Epidermal melanocyte (primary cell): ENCODE measurements at regions not wholly inside any gene's neighbourhood (a gene's known extent, or its start where the extent isn't known, plus 50 kb on each side); places are given as distances from the start of the nearest gene placed in this dataset.
A peak's percentile ranks its signal among the peaks of the same experiment; 100 is the strongest.
"Not testable (repeated sequence)": the region's sequence is repeated elsewhere in the genome, so short reads cannot be mapped to it uniquely, and the experiment has no call there.

Source experiments
- DNase-seq: peaks from one replicate; pipeline ENCODE4 v3.0.0; 2011; ENCODE audit warnings: low spot score; ENCODE audit not compliant: insufficient read length

GRCh38 chr17:71057938-71058337 is 888.6 kb downstream of the KCNJ2 start:
- DNase-seq = no peak

DNA sequence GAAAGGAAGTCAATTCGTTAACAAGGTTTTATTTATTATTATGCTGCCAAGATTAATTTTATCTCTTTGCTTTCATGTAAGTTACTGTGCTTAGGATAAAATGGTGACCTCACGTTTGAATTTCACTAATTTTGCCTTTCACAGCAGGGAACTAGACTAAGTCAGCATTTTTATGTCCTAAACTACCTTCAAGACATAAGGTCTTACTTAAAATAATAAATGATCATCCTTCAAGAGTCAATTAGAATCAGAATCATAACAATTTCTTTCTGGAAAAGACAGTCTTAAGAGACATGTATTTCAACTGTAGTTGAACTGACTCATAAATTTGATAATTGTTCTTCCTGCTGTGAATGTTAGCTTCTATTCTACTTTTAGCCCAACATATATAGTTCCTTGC is 893.8 kb downstream of the KCNJ2 start:
- DNase-seq = no peak

DNA sequence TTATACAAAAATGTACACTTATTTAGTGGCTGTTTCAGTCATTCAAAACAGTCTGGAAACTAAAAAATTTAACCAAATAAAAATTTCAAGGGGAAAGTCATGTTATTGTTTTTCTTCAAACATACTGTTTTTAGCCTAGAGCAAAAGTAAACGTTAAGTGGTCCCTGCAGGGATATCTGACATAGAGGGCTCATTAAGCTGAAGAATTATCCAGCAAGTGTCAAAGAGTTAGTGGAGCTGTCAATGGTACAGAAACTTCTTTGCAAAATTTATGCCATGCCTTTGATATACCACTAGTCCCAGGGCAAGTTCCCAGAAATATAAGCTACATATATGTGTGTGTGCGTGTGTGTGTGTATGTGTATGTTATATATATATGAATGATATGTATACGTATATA is 894.2 kb downstream of the KCNJ2 start:
- DNase-seq = no peak

DNA sequence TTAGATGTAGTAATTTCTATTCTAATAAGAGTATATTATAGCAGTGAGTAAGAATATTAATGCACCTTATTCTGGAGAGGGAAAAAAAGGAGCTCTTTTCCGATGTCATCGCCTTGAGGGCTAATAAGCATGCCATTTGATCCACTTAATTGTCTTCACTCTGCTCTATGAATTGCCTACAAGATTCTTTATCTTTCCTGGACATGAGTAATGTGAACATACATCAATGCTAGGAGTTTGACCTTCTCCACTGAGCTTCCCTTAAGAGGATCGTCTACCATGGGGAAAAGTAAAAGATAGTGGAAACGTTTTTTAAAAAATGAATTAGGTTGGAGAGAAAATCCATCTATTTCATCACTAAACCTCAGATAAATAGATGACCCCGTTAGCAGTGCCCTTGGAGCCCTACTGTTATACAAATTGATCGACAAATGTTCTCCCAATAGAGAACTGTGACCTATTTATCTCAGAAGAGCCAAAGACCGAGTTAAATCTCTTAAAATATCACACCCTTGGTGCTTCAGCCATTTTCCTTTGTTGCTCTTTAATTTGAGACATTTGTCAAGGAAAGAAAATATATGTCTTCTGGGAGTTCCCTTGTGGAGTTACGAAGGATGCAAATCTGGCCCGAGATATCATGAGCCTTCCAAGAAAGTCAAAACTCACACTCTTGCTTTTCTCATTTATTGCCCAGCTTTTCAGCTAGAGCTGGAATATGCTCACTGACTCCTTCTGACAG is 898.5 kb downstream of the KCNJ2 start:
- no peak for DNase-seq

- DNase-seq = no peak
Observed at GRCh38 chr17:71068408-71068750, 899.0 kb downstream of the KCNJ2 start.

DNA sequence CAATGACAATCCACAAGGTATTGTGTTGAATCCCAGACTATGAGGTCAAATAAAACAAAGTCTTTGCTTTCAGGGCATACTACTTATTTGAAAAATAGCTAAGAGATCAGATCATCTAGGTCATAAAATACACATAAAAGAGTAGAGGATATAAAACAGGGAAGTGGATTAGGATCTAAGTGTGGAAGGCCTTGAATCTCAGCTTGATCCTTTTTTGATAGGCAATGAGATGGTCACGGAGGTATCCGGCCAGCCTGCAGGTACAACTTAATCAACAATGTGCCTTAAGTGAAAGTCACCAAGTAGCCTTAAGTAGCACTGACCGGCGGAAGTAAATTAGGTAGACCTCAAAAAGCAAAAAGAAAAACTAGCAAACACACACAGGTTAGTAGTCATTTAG is 901.7 kb downstream of the KCNJ2 start:
- DNase-seq = no peak

GRCh38 chr17:71071837-71072236 is 902.5 kb downstream of the KCNJ2 start:
- DNase-seq = peak; percentile 24

GRCh38 chr17:71080937-71081336 is 911.6 kb downstream of the KCNJ2 start:
- DNase-seq = no peak

DNA sequence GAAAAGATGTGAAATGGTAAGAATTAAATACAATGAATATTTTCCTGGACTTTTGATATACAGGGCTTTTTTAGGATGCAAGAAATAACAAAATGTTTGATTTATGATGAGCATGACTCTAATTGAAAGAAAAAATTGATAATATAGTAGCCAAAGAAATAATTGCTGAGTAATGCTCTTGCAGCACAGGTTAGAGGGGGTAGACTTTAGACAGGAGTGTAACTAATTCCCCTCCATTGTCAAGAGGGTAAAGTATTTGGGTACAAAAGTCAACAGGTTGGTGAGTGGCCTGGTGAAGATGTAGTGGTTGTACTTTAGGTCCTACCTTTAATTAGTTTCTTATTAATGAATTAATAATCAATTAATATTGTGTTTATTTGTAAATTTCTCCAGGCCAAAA is 912.3 kb downstream of the KCNJ2 start:
- DNase-seq = no peak

DNA sequence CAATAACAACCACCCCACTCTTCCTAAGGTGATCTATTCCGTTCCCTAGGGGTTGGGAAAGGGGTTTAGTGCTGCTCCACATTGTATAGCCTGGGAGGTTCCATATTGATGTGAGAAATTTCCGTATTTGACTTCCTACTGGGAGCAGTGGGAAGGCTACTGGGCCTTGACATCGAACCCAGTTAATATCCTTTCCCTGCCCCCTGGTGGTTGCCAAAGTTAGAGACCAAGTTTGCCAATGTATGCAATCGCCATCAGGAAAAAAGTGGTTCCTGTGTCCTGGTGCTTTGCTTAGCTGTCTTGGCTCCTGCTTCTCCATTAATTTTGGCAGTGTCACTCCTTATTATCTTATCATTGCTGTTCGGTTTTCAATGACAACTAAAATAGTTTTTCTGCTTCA is 914.9 kb downstream of the KCNJ2 start:
- DNase-seq = no peak

GRCh38 chr17:71084838-71085237 is 915.5 kb downstream of the KCNJ2 start:
- no peak for DNase-seq

DNA sequence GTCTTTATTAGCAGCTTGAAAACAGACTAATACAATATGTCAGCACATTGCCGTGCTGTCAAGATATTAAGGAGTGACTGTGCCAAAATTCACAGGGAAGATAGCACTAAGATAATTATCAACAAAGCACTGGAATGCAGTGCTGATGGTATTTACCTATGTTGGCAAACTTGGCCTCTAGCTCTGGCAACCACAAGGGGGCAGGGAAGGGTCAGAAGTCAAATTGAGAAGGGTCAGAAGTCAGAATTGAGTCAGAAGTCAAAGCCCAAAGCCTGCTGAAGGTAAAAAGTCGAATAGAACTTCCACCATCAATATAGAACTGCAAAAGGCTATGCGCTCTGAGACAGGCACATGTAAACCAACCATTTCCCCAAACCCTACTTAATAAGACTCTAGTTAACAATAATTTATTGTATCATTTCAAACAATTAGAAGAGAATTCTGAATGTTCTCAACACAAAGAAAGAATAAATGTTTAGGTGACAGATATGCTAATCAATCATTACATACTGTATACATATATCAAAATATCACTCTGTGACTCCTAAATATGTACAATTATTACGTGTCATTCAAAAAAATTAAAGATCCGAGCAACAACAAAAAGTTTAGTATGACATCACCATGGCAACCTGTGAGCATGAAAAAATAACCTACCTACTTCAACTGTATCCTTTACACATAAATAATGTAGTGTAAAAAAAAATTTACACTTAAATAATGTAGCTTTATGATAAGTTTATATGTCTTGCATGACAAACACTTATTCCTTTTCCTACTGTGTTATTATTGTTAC is 916.1 kb downstream of the KCNJ2 start:
- no peak for DNase-seq

DNA sequence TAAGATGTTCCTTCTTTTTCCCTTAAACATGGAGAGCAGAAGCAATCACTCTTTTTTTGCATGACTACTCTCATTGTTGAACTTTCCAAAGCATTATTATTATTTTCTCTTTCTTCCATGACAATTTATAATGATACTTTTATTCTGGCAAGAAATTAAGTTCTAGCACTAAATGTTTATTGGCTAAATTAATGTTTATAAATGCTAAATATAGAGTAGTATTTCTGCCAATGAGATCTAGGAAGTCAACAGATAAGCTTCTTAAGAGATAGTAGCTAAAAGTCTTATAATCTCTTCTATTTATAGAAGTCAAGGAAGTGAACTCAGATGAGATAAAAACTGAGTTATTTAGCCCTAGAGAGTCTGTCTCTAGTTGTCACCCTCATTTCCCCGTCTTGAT is 920.1 kb downstream of the KCNJ2 start:
- no peak for DNase-seq

- no peak for DNase-seq
Observed at GRCh38 chr17:71098071-71098470, 928.7 kb downstream of the KCNJ2 start.

DNA sequence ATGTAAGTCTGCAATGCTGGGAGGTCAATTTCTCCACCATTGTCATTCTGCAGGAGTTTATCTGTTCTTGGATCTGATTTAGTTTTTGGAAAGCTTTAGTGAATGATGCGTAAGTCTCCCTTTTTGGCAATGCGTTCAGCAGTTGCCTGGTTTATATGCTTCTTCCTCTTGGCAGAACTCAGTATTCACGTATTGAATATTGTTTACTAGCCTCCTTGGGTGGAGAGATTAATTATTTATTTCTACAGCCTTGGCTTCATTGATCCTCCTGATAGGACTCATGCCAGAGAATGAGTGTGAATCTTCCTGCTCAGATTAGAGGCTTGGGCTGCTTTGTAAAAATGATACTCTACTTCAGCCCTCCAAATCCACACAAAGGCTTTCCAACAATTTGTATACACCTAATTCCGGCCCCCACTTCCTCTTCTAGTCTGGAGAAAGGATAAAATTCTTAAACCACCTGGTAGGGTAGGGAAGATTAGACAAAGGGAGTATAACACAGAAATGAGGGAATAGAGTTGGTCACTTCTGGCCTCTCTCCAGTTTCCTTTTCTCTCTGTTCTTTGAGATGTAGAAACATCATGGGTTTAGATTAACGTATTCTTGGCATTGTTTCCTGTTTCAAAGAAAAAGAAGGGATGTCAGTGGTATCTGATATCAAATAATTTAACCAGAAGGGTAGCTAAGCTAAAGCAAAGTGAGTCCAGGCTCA is 929.8 kb downstream of the KCNJ2 start:
- DNase-seq = no peak

GRCh38 chr17:71102777-71103176 is 933.4 kb downstream of the KCNJ2 start:
- no peak for DNase-seq

GRCh38 chr17:71104225-71104624 is 934.9 kb downstream of the KCNJ2 start:
- DNase-seq = no peak

DNA sequence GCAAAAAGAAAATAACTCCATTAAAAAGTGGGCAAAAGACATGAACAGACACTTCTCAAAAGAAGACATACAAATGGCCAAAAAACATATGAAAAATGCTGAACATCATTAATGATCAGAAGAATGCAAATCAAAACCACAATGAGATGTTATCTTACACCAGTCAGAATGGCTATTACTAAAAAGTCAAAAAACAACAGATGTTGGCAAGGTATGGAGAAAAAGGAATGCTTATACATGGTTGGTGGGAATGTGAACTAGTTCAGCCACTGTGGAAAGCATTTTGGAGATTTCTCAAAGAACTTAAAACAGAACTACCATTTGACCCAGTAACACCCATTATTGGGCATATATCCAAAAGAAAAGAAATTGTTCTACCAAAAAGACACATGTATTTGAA is 936.7 kb downstream of the KCNJ2 start:
- not testable (repeated sequence) for DNase-seq

DNA sequence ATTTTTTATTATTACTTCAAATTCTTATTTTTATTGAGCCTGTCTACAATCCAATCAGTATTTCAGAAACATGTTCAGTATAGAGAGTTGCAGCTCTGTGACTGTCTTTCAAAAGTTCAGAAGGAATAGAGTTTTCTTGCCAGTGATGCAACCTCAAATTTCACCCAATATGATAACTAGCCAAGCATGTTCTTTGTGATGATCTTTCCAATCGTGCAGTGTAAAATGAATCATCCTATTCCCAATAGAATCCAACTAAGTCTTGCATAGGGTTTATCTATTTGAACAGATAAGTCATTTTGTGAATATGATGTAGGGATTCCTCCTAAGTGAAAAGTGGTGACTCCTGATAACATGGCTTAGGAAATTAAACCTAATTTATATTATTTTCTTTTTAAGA is 937.8 kb downstream of the KCNJ2 start:
- no peak for DNase-seq

GRCh38 chr17:71109697-71110096 is 940.4 kb downstream of the KCNJ2 start:
- DNase-seq = no peak

DNA sequence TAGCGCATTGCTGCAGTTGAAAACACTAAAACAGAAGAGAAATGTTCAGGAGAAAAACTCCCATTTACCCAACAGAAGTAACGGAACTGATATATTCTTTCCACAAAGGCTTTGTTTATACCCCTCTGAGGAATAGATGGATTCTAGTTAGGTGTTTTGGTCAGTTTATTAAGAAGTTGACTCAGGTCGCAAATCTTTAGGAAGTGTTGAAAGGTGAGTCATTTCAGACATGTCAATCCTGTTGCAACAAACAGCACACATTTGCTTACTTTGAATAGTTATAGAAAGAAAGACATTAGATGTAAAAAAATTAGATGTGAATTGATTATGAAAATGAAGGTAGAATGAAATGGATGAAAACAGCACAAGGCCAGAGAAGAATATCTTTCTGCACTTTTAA is 941.0 kb downstream of the KCNJ2 start:
- DNase-seq = no peak

DNA sequence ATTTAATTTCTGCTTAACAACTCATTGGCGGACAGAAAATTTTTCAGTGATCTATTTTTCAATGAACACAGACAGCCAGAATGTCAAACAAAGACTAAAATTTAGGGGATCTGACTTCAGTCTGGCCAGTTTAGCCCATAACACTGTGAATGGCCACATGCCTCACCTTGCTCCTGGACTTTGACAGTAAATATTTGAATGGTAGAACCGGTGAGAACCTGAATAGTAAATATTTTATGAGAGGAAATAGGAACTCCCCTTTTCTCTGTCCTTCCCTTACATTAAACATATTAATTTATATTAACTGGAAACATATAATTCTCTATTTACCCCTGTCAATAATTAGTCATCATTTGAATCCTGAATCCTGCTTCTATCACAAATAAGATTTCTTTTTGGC is 942.1 kb downstream of the KCNJ2 start:
- DNase-seq = no peak
